ENCODE measurements at regions not wholly inside any gene's neighbourhood (a gene's known extent, or its start where the extent isn't known, plus 50 kb on each side); places are given as distances from the start of the nearest gene placed in this dataset.

- no peak overlapping the region for H3K4me3 ChIP-seq
- H3K4me1 Mint-ChIP-seq = no peaks in the 10 kb centered on the region
- H3K27me3 ChIP-seq (ENCODE audit: insufficient read depth) = no peaks in the 10 kb centered on the region
- no peak for TF ChIP-seq POLR2AphosphoS5 (IDR thresholded peaks at IDR 0.05; ENCODE audit: low read depth)
- no peak for TF ChIP-seq EZH2 (IDR thresholded peaks at IDR 0.05; ENCODE audit: low read depth, unreplicated experiment)
- TF ChIP-seq CREB1 (CRISPR knock-in tag; IDR thresholded peaks at IDR 0.05; ENCODE audit: low read depth) = no peak
- TF ChIP-seq ZNF331 (CRISPR knock-in tag; IDR thresholded peaks at IDR 0.05; ENCODE audit: low read depth) = no peak
- TF ChIP-seq EZH2phosphoT487 (IDR thresholded peaks at IDR 0.05; ENCODE audit: unreplicated experiment) = no peak
- no peak for TF ChIP-seq ZNF462 (CRISPR knock-in tag; IDR thresholded peaks at IDR 0.05)
- TF ChIP-seq CTCF (conservative IDR thresholded peaks at IDR 0.05; ENCODE audit: low read depth in 2 of 2) = no peak
- TF ChIP-seq REST (IDR thresholded peaks at IDR 0.05; ENCODE audit: unreplicated experiment) = no peak
- TF ChIP-seq ZNF114 (CRISPR knock-in tag; IDR thresholded peaks at IDR 0.05) = no peak
- no peak for TF ChIP-seq JUNB (IDR thresholded peaks at IDR 0.05; ENCODE audit: unreplicated experiment)
- TF ChIP-seq NANOG (IDR thresholded peaks at IDR 0.05; ENCODE audit: borderline replicate concordance) = no peak
- TF ChIP-seq STAT1 (IDR thresholded peaks at IDR 0.05; ENCODE audit: unreplicated experiment) = no peak
- no peak for TF ChIP-seq ETS1 (IDR thresholded peaks at IDR 0.05)
- no peak overlapping the region for H2AFZ ChIP-seq
- DNase-seq (ENCODE audit: low spot score) (no peak), ATAC-seq (no peak)
- H3K27ac ChIP-seq (ENCODE audit: low read depth) = no peak overlapping the region
- 0 out of 2 replicates have a peak, but pooled peaks cover 12% of the 10 kb centered on the region for H3K36me3 ChIP-seq (ENCODE audit: insufficient read depth)
- peaks cover 33% of the 10 kb centered on the region for H3K36me3 Mint-ChIP-seq (ENCODE audit: low read depth)
- no peaks in the 10 kb centered on the region for H3F3A ChIP-seq (replicated peaks; ENCODE audit: low read depth)
- peaks cover 83% of the 10 kb centered on the region for H3K9me3 Mint-ChIP-seq
- no peak overlapping the region for H3K4me3 Mint-ChIP-seq
- H3K9me2 ChIP-seq (ENCODE audit: insufficient read depth) = no peaks in the 10 kb centered on the region
- no peak overlapping the region for H3K4me2 ChIP-seq
- H3K27ac Mint-ChIP-seq = no peak overlapping the region
- H3K27me3 Mint-ChIP-seq (ENCODE audit: insufficient read depth, low read depth, poor library complexity) = peaks cover 6% of the 10 kb centered on the region
- H3K4me1 ChIP-seq (ENCODE audit: insufficient read depth) = no peaks in the 10 kb centered on the region
- H4K20me1 ChIP-seq (replicated peaks; ENCODE audit: insufficient read depth) = no peaks in the 10 kb centered on the region
- no peaks in the 10 kb centered on the region for H3K79me2 ChIP-seq (replicated peaks; ENCODE audit: insufficient read depth)
Measured at GRCh38 chr10:130854151-130854550, 457.4 kb downstream of the TCERG1L start.

All from GM23338 (cell line).